Natural killer cell (primary cell): ENCODE measurements at regions not wholly inside any gene's neighbourhood (a gene's known extent, or its start where the extent isn't known, plus 50 kb on each side); places are given as distances from the start of the nearest gene placed in this dataset.

ENCODE experiments used
- ATAC-seq, 3 donors: fragments of 150-1000 bp in 2 of 3; fragments of 200-7000 bp in 1 of 3; cut with Tn5 transposase; 1 replicate in 1 of 3; 2 replicates in 2 of 3; pipeline ENCODE4 v1.10.0; 2021; ENCODE audit warnings: mild to moderate bottlenecking in 2 of 3, moderate library complexity in 2 of 3
- DNase-seq, 2 donors: peaks; one replicate each; pipeline versions ENCODE4 v3.0.0 to v3.0.0-alpha.2; 2013 to 2021; ENCODE audit warnings: mixed read lengths in 1 of 2
- H3K27ac ChIP-seq: one replicate; pipeline ENCODE4 v1.5.1; 2013; ENCODE audit warnings: mild to moderate bottlenecking, low read length
- H3K27me3 ChIP-seq: one replicate; pipeline ENCODE4 v1.6.1; 2013; ENCODE audit warnings: low read length; ENCODE audit not compliant: control insufficient read depth, insufficient read depth
- H3K36me3 ChIP-seq: one replicate; pipeline ENCODE4 v1.6.1; 2013; ENCODE audit warnings: low read length; ENCODE audit not compliant: control insufficient read depth, insufficient read depth
- H3K4me1 ChIP-seq: one replicate; pipeline ENCODE4 v1.6.1; 2013; ENCODE audit warnings: low read length; ENCODE audit not compliant: control insufficient read depth, insufficient read depth
- H3K4me3 ChIP-seq: one replicate; pipeline ENCODE4 v1.5.1; 2013; ENCODE audit warnings: low read length
- H3K9me3 ChIP-seq: one replicate; pipeline ENCODE4 v1.6.1; 2013; ENCODE audit warnings: low read length; ENCODE audit not compliant: control insufficient read depth, insufficient read depth
- H3K27ac Mint-ChIP-seq, 2 donors: one replicate each; pipeline ENCODE4 v1.8.0; 2022; ENCODE audit warnings: mild to moderate bottlenecking in 2 of 2, mixed read lengths in 2 of 2, moderate library complexity in 1 of 2
- H3K27me3 Mint-ChIP-seq, 2 donors: one replicate each; pipeline ENCODE4 v1.8.0; 2022; ENCODE audit warnings: low read depth in 2 of 2, mixed read lengths in 2 of 2
- H3K36me3 Mint-ChIP-seq: one replicate; pipeline ENCODE4 v1.8.0; 2022; ENCODE audit warnings: mixed read lengths
- H3K4me1 Mint-ChIP-seq, 2 donors: one replicate each; pipeline ENCODE4 v1.8.0; 2022; ENCODE audit warnings: mixed read lengths in 2 of 2
- H3K4me3 Mint-ChIP-seq: one replicate; pipeline ENCODE4 v1.8.0; 2022; ENCODE audit warnings: mild to moderate bottlenecking, moderate library complexity, mixed read lengths
- H3K9me3 Mint-ChIP-seq, 2 donors: one replicate each; pipeline ENCODE4 v1.8.0; 2022; ENCODE audit warnings: mixed read lengths in 2 of 2
- WGBS: methylation state at CpG from one replicate; pipeline ENCODE4 v1.1.7; 2013; ENCODE audit warnings: missing lambda C conversion rate; ENCODE audit not compliant: insufficient coverage; 5-methylcytosine and 5-hydroxymethylcytosine counted together
- intact Hi-C: fragments of 100-400 bp; cut with micrococcal nuclease; formaldehyde crosslinking; loops from one replicate; pipeline ENCODE4 v1.14.2; 2022
- TF ChIP-seq, protein P1 (sequence below): fragments of 200-600 bp; IDR thresholded peaks from one replicate; pipeline ENCODE4 v1.8.0; 2022; ENCODE audit warnings: antibody characterized with exemption

DNA sequence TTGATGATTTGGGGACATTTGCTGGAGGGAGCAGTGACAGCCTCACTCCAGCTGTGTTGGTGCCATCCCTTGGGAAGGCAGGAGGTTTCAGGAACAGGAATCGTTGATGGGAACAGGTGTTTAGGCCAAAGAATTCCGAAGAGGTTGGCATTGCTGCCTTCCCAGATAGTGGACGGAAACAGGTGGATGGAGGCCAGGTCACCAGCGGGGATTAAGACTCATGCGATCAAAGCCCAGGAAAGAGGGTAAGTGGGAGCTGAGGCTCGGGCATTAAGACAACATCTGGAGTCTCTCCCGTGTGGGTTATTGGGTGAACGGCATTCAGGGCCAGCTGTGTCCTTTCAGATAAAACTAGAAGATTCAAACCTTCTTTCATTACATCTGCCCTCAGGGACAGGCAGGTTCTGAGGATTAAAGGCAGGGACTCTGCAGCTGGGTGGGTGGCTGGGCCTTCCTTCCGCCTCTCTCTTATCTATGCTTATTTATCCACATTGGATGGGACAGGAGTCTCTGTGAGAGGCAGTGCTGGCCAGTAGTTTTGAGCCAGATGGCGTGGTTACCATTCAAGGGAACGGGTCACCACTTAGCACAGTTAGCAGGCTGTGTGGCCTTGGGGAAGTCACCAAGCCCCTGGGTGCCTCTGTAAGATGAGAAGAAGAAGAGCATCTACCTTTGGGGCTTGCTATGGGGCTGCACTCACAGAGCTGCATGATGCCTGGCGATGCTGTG is 67.6 kb downstream of the INSIG1 start:
- H3K9me3 Mint-ChIP-seq = no peaks in the 10 kb centered on the region
- Histone ChIP-seq H3K27ac (no peak overlapping the region), H3K36me3 (no peaks in the 10 kb centered on the region), H3K4me3 (no peak overlapping the region), H3K27me3 (no peaks in the 10 kb centered on the region), H3K4me1 (no peaks in the 10 kb centered on the region), H3K9me3 (no peaks in the 10 kb centered on the region)
- H3K36me3 Mint-ChIP-seq = no peaks in the 10 kb centered on the region
- no peaks in the 10 kb centered on the region for H3K4me1 Mint-ChIP-seq
- 84% methylated on average over 11 of the region's 12 CpGs for WGBS
- H3K27ac Mint-ChIP-seq = no peak overlapping the region
- ATAC-seq = no peak
- TF ChIP-seq, protein P1, sequence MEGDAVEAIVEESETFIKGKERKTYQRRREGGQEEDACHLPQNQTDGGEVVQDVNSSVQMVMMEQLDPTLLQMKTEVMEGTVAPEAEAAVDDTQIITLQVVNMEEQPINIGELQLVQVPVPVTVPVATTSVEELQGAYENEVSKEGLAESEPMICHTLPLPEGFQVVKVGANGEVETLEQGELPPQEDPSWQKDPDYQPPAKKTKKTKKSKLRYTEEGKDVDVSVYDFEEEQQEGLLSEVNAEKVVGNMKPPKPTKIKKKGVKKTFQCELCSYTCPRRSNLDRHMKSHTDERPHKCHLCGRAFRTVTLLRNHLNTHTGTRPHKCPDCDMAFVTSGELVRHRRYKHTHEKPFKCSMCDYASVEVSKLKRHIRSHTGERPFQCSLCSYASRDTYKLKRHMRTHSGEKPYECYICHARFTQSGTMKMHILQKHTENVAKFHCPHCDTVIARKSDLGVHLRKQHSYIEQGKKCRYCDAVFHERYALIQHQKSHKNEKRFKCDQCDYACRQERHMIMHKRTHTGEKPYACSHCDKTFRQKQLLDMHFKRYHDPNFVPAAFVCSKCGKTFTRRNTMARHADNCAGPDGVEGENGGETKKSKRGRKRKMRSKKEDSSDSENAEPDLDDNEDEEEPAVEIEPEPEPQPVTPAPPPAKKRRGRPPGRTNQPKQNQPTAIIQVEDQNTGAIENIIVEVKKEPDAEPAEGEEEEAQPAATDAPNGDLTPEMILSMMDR = no peak
- intact Hi-C loops = no loop called here
- H3K27me3 Mint-ChIP-seq = peaks cover 26 to 38% of the 10 kb centered on the region in 2 donors
- H3K4me3 Mint-ChIP-seq = no peak overlapping the region
- DNase-seq = no peak

DNA sequence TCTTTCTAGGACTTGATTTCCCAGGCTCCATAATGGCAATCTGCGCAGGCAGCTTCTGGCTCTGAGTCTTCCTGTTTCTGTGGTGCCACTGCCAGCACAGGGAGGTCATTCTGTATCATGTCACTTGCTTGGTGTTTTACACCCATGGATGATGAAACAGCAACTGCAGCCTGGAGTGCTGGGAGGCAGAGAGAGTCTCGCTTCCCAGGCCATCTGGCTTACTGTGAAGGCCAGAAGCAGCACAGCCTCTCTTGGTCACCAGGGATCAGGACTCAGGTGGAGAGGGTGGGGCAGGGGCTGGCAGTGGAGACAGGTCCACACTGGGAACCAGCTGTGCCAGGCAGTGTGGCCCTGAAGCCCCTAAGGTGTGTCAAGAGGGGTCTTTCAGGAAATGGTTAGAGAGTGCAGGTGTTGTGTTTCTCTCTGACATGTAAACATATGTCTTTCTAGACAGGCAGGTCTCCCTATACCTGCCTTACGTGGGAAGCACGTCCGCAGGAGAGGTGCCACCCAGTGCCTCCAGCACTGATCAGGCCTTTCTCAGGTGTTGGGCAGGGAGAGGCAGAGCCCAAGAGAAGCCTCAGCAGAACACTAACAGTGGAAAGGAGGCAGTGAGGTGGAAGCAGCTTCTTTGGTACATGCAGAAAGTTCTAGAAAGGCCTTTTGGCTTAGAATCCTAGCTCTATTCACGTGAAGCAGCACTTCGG is 71.4 kb downstream of the INSIG1 start:
- ATAC-seq = no peak

DNA sequence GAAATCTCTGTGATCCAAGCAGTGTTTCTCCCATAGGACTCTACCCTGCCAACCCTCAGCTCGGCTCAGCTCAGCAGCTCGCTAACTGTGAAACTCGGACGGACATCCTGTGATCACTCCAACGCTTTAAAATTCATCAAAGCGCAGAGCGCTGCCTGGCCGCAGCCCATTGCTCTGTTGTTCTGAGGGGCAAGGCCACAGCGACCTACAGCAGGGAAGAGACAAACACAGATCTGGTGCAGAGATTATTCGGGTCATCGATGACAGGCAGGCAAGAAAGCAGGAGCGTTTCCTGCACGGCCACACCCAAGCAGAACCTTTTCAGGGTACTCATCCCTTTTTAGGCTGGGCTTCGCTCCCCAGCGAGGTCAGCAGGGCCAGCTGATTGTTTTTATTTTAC is 72.1 kb downstream of the INSIG1 start:
- no peak overlapping the region for H3K27ac Mint-ChIP-seq
- Histone ChIP-seq H3K9me3 (no peaks in the 10 kb centered on the region), H3K27ac (no peak overlapping the region), H3K36me3 (no peaks in the 10 kb centered on the region), H3K27me3 (peaks cover 26% of the 10 kb centered on the region), H3K4me1 (peaks cover 25% of the 10 kb centered on the region), H3K4me3 (no peak overlapping the region)
- WGBS = 77% methylated on average over 15 of the region's 15 CpGs
- DNase-seq (no peak), ATAC-seq (no peak)
- TF ChIP-seq, protein P1 = no peak
- H3K27me3 Mint-ChIP-seq = peaks cover 29 to 42% of the 10 kb centered on the region in 2 donors
- H3K9me3 Mint-ChIP-seq = no peaks in the 10 kb centered on the region
- peaks cover 10 to 16% of the 10 kb centered on the region in 2 donors for H3K4me1 Mint-ChIP-seq
- no peaks in the 10 kb centered on the region for H3K36me3 Mint-ChIP-seq
- intact Hi-C loops = loop anchor here (10.0 kb wide), 1 partner anchor 395 kb away; no protein-coding TSS in a partner anchor
- no peak overlapping the region for H3K4me3 Mint-ChIP-seq

More for the DNA sequence above, 71.4 kb downstream of the INSIG1 start:
- no peaks in the 10 kb centered on the region for H3K9me3 ChIP-seq
- no peak overlapping the region for H3K27ac ChIP-seq
- H3K27me3 Mint-ChIP-seq = peaks cover 31 to 39% of the 10 kb centered on the region in 2 donors
- H3K27ac Mint-ChIP-seq = no peak overlapping the region
- H3K4me3 ChIP-seq = no peak overlapping the region
- H3K4me1 Mint-ChIP-seq = peaks cover 8 to 11% of the 10 kb centered on the region in 2 donors
- 89% methylated on average over 7 of the region's 7 CpGs for WGBS
- no peak for DNase-seq
- no peaks in the 10 kb centered on the region for H3K36me3 Mint-ChIP-seq
- intact Hi-C loops = no loop called here
- no peaks in the 10 kb centered on the region for H3K36me3 ChIP-seq
- no peak overlapping the region for H3K4me3 Mint-ChIP-seq
- no peaks in the 10 kb centered on the region for H3K9me3 Mint-ChIP-seq
- peaks cover 23% of the 10 kb centered on the region for H3K27me3 ChIP-seq
- peaks cover 23% of the 10 kb centered on the region for H3K4me1 ChIP-seq
- TF ChIP-seq, protein P1 = no peak
